H1 (cell line): ENCODE measurements at regions not wholly inside any gene's neighbourhood (a gene's known extent, or its start where the extent isn't known, plus 50 kb on each side); places are given as distances from the start of the nearest gene placed in this dataset.

Experiments used
- CTBP2 ChIP-seq: IDR thresholded peaks from 2 replicates; pipeline ENCODE4 v1.7.0; 2011; ENCODE audit warnings: borderline replicate concordance, mild to moderate bottlenecking, moderate library complexity, mixed read lengths, low read length; ENCODE audit not compliant: insufficient read depth, insufficient read length
- EGR1 ChIP-seq: IDR thresholded peaks from 2 replicates; pipeline ENCODE4 v1.6.1; 2011; ENCODE audit warnings: low read depth, low read length, borderline replicate concordance
- HDAC6 ChIP-seq: IDR thresholded peaks from one replicate; pipeline ENCODE4 v1.7.1; 2012; ENCODE audit warnings: low read depth, mild to moderate bottlenecking, inconsistent platforms, low read length, moderate library complexity
- MAFK ChIP-seq: IDR thresholded peaks from 2 replicates; pipeline ENCODE4 v1.6.1; 2012; ENCODE audit warnings: low read depth, mild to moderate bottlenecking, improper control_type of control experiment, low read length
- SP1 ChIP-seq: IDR thresholded peaks from 2 replicates; pipeline ENCODE4 v1.6.1; 2011; ENCODE audit warnings: low read depth, low read length
- SP2 ChIP-seq: IDR thresholded peaks from 2 replicates; pipeline ENCODE4 v1.6.1; 2012; ENCODE audit warnings: mild to moderate bottlenecking, low read length, inconsistent platforms

GRCh38 chr14:65255029-65255545, 152.8 kb upstream of the MAX start (continued):
- TF ChIP-seq SP1: no peak
- TF ChIP-seq EGR1: no peak
- TF ChIP-seq MAFK: peak; percentile 26; the same call in 1 of the 2 replicates
- TF ChIP-seq CTBP2: peak; percentile 29
- no peak for TF ChIP-seq HDAC6
- TF ChIP-seq SP2: no peak
- TF ChIP-seq, all 59 proteins: peak for 4
